ENCODE measurements at regions not wholly inside any gene's neighbourhood (a gene's known extent, or its start where the extent isn't known, plus 50 kb on each side); places are given as distances from the start of the nearest gene placed in this dataset.

GRCh38 chr3:89570465-89570864, 463.0 kb downstream of the EPHA3 start:
- CTCF ChIA-PET (ENCODE audit: low intra/inter-chr PET ratio, low total read pairs), result no interaction called here
- no TSS peak for BruUV-seq (replicated peaks)
- Histone ChIP-seq H3K9ac (ENCODE audit: insufficient read depth, low read depth, low read length) (no peak overlapping the region), H3K4me3 (replicated peaks in 1 of 3; ENCODE audit: insufficient read depth in 1 of 3, low read depth in 2 of 3, low read length in 3 of 3) (no peak overlapping the region), H3K4me2 (ENCODE audit: low read depth, low read length) (no peak overlapping the region), H3K36me3 (replicated peaks in 1 of 2; ENCODE audit: control insufficient read depth in 1 of 2, insufficient read depth in 2 of 2, low read length in 2 of 2) (no peaks in the 10 kb centered on the region), H3K27me3 (ENCODE audit: control insufficient read depth in 1 of 2, insufficient read depth in 2 of 2, low read length in 2 of 2) (no peaks in the 10 kb centered on the region), H3K4me1 (ENCODE audit: insufficient read depth, low read length) (no peaks in the 10 kb centered on the region), H3K9me3 (ENCODE audit: low read length) (no peaks in the 10 kb centered on the region), H3K27ac (ENCODE audit: extremely low read length, insufficient read depth, low read length) (no peak overlapping the region), H4K20me1 (ENCODE audit: insufficient read depth, low read length) (no peaks in the 10 kb centered on the region), H3K79me2 (ENCODE audit: insufficient read depth, low read length) (no peaks in the 10 kb centered on the region), H2AFZ (ENCODE audit: low read length) (no peak overlapping the region)
- DNase-seq (ENCODE audit: low spot score) (no peak), FAIRE-seq (no peak), ATAC-seq (no peak)
- in situ Hi-C loops (cut with HindIII; ENCODE audit: extremely low pct_ligation_motif_present, low pct_unique_long_range_greater_than_20kb) (loop anchor here (25.0 kb wide), 1 partner anchor 267 kb away; no protein-coding TSS in a partner anchor), intact Hi-C loops (cut with micrococcal nuclease; ENCODE audit: unreplicated experiment) (no loop called here)
- 37% methylated on average over 3 of the region's 6 CpGs for WGBS (ENCODE audit: low lambda C conversion rate)
- POLR2A ChIA-PET, result no interaction called here
- TF ChIP-seq, protein P1, sequence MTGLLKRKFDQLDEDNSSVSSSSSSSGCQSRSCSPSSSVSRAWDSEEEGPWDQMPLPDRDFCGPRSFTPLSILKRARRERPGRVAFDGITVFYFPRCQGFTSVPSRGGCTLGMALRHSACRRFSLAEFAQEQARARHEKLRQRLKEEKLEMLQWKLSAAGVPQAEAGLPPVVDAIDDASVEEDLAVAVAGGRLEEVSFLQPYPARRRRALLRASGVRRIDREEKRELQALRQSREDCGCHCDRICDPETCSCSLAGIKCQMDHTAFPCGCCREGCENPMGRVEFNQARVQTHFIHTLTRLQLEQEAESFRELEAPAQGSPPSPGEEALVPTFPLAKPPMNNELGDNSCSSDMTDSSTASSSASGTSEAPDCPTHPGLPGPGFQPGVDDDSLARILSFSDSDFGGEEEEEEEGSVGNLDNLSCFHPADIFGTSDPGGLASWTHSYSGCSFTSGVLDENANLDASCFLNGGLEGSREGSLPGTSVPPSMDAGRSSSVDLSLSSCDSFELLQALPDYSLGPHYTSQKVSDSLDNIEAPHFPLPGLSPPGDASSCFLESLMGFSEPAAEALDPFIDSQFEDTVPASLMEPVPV (CRISPR knock-in tag; IDR thresholded peaks at IDR 0.05), result no peak
- TF ChIP-seq ZNF609 (CRISPR knock-in tag; IDR thresholded peaks at IDR 0.05; ENCODE audit: borderline replicate concordance) (no peak), POGZ (CRISPR knock-in tag; IDR thresholded peaks at IDR 0.05) (no peak), ZBTB8A (CRISPR knock-in tag; IDR thresholded peaks at IDR 0.05; ENCODE audit: borderline replicate concordance, low read depth) (no peak), ZNF746 (CRISPR knock-in tag; IDR thresholded peaks at IDR 0.05) (no peak), NCOA1 (CRISPR knock-in tag; IDR thresholded peaks at IDR 0.05) (no peak), ARID2 (CRISPR knock-in tag; IDR thresholded peaks at IDR 0.05; ENCODE audit: borderline replicate concordance) (no peak), TBX3 (IDR thresholded peaks at IDR 0.05; ENCODE audit: borderline replicate concordance) (no peak), HINFP (CRISPR knock-in tag; IDR thresholded peaks at IDR 0.05; ENCODE audit: low read depth) (no peak), BORCS8-MEF2B (CRISPR knock-in tag; IDR thresholded peaks at IDR 0.05) (no peak), SRSF9 (IDR thresholded peaks at IDR 0.05; ENCODE audit: borderline replicate concordance, insufficient read depth, low read depth, low read length, poor library complexity, severe bottlenecking) (no peak), TOPORS (CRISPR knock-in tag; IDR thresholded peaks at IDR 0.05) (no peak)
- TF ChIP-seq, protein P2, sequence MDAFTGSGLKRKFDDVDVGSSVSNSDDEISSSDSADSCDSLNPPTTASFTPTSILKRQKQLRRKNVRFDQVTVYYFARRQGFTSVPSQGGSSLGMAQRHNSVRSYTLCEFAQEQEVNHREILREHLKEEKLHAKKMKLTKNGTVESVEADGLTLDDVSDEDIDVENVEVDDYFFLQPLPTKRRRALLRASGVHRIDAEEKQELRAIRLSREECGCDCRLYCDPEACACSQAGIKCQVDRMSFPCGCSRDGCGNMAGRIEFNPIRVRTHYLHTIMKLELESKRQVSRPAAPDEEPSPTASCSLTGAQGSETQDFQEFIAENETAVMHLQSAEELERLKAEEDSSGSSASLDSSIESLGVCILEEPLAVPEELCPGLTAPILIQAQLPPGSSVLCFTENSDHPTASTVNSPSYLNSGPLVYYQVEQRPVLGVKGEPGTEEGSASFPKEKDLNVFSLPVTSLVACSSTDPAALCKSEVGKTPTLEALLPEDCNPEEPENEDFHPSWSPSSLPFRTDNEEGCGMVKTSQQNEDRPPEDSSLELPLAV (CRISPR knock-in tag; conservative IDR thresholded peaks at IDR 0.05; ENCODE audit: low read depth), result no peak

Measured in HepG2 (cell line).